ENCODE measurements at regions not wholly inside any gene's neighbourhood (a gene's known extent, or its start where the extent isn't known, plus 50 kb on each side); places are given as distances from the start of the nearest gene placed in this dataset.

GRCh38 chr10:78366663-78367411 is 333.2 kb downstream of the RPS24 start:
- no peak for DNase-seq (ENCODE audit: low spot score)

- DNase-seq (ENCODE audit: low spot score) = no peak
Measured at GRCh38 chr10:78367751-78368150, 334.1 kb downstream of the RPS24 start.

- DNase-seq (ENCODE audit: low spot score) = no peak
Measured at GRCh38 chr10:78371136-78371535, 337.5 kb downstream of the RPS24 start.

- no peak for DNase-seq (ENCODE audit: low spot score)
Measured at GRCh38 chr10:78372806-78373205, 339.1 kb downstream of the RPS24 start.

- no peak for DNase-seq (ENCODE audit: low spot score)
Measured at GRCh38 chr10:78374331-78375028, 340.8 kb downstream of the RPS24 start.

- peak; percentile 53 for DNase-seq (ENCODE audit: low spot score)
Measured at GRCh38 chr10:78375854-78376785, 342.5 kb downstream of the RPS24 start.

GRCh38 chr10:78377356-78377755 is 343.7 kb downstream of the RPS24 start:
- DNase-seq (ENCODE audit: low spot score) = no peak

- DNase-seq (ENCODE audit: low spot score) = no peak
Measured at GRCh38 chr10:78378192-78378591, 344.5 kb downstream of the RPS24 start.

- no peak for DNase-seq (ENCODE audit: low spot score)
Measured at GRCh38 chr10:78381107-78381506, 347.4 kb downstream of the RPS24 start.

GRCh38 chr10:78382047-78382446 is 348.4 kb downstream of the RPS24 start:
- no peak for DNase-seq (ENCODE audit: low spot score)

GRCh38 chr10:78382772-78383171 is 349.1 kb downstream of the RPS24 start:
- no peak for DNase-seq (ENCODE audit: low spot score)

GRCh38 chr10:78383378-78384048 is 349.9 kb downstream of the RPS24 start:
- DNase-seq (ENCODE audit: low spot score) = no peak

- no peak for DNase-seq (ENCODE audit: low spot score)
Measured at GRCh38 chr10:78384049-78384431, 350.4 kb downstream of the RPS24 start.

GRCh38 chr10:78385599-78385998 is 351.9 kb downstream of the RPS24 start:
- DNase-seq (ENCODE audit: low spot score) = no peak

GRCh38 chr10:78386509-78386908 is 352.8 kb downstream of the RPS24 start:
- no peak for DNase-seq (ENCODE audit: low spot score)

GRCh38 chr10:78388331-78389050 is 354.8 kb downstream of the RPS24 start:
- no peak for DNase-seq (ENCODE audit: low spot score)

- DNase-seq (ENCODE audit: low spot score) = no peak
Measured at GRCh38 chr10:78389419-78389818, 355.8 kb downstream of the RPS24 start.

GRCh38 chr10:78390051-78390450 is 356.4 kb downstream of the RPS24 start:
- no peak for DNase-seq (ENCODE audit: low spot score)

GRCh38 chr10:78390817-78391216 is 357.2 kb downstream of the RPS24 start:
- no peak for DNase-seq (ENCODE audit: low spot score)

GRCh38 chr10:78391585-78391984 is 357.9 kb downstream of the RPS24 start:
- no peak for DNase-seq (ENCODE audit: low spot score)

GRCh38 chr10:78392197-78392596 is 358.5 kb downstream of the RPS24 start:
- DNase-seq (ENCODE audit: low spot score) = no peak

Measured in putamen (tissue), 1 donor.